Peyer's patch (tissue), 4 donors: ENCODE measurements at regions not wholly inside any gene's neighbourhood (a gene's known extent, or its start where the extent isn't known, plus 50 kb on each side); places are given as distances from the start of the nearest gene placed in this dataset.

Experiments
- POLR2A ChIP-seq, 2 donors: fragments of 450-650 bp; IDR thresholded peaks; one replicate each; pipeline ENCODE4 v1.5.1; 2017; ENCODE audit warnings: antibody characterized with exemption in 2 of 2, mild to moderate bottlenecking in 2 of 2, moderate library complexity in 2 of 2
- TF ChIP-seq, protein P1 (sequence below), 6 experiments: fragments of 450-650 bp in 4 of 6; fragments of 200-600 bp in 2 of 6; sonication (generic) in 1 of 6; IDR thresholded peaks; one replicate each; pipeline ENCODE4 v1.5.1; 2017 to 2019; ENCODE audit warnings: antibody characterized with exemption in 6 of 6, mild to moderate bottlenecking in 3 of 6, moderate library complexity in 1 of 6

DNA sequence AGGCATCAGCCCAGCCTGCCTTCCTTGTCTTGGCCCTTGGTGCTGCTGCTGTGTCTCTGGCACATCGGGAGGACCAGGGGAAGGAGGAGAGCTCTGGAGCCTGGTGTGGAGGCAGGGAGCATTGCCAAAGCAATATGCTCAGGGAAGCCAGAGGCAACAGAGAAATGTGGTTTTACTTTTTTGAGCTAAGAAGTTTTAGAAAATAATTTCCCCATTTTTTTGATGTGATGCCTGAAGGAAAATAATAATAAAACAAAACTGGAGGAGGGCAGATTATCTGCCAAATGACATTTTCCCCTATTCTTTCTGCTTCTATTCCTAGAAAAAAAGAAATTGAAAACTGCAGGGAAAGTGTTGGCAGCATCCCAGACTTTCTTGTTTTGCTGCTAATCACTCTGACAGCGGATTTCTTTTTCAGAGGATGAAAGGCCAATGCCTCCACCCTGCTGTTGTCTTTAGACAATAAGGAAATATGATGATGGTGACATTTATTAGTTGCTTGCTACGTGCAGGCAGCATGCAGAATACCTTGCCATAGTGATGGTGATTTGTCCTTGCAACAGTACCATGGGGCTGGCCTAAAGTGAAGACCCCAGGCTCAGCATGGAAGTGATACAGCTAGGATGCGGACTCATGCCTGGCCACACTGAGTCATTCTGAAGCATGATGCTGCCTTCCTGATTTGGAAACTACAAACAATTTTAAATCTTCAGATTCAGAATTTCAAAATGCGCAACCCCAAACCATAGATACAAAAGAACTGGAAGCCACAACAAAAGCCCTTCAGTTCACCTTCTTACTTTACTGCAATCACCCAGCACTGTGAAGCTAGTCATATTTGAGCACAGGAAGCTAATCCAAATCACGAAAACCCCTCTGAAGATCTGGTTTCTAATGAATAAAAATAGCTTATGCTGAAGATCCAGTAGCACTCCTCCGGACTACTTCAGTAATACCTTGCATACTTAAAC, 260.2 kb upstream of the TMEM72 start:
- TF ChIP-seq, protein P1, sequence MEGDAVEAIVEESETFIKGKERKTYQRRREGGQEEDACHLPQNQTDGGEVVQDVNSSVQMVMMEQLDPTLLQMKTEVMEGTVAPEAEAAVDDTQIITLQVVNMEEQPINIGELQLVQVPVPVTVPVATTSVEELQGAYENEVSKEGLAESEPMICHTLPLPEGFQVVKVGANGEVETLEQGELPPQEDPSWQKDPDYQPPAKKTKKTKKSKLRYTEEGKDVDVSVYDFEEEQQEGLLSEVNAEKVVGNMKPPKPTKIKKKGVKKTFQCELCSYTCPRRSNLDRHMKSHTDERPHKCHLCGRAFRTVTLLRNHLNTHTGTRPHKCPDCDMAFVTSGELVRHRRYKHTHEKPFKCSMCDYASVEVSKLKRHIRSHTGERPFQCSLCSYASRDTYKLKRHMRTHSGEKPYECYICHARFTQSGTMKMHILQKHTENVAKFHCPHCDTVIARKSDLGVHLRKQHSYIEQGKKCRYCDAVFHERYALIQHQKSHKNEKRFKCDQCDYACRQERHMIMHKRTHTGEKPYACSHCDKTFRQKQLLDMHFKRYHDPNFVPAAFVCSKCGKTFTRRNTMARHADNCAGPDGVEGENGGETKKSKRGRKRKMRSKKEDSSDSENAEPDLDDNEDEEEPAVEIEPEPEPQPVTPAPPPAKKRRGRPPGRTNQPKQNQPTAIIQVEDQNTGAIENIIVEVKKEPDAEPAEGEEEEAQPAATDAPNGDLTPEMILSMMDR (IDR thresholded peaks at IDR 0.05) = no peak
- TF ChIP-seq POLR2A (IDR thresholded peaks at IDR 0.05) = no peak
